Heart left ventricle (tissue), 13 donors: ENCODE measurements at regions not wholly inside any gene's neighbourhood (a gene's known extent, or its start where the extent isn't known, plus 50 kb on each side); places are given as distances from the start of the nearest gene placed in this dataset.

Experiments
- CTCF ChIP-seq, 12 donors: fragments of 200-600 bp; sonication (generic) in 4 of 12; IDR thresholded peaks; one replicate each; pipeline versions ENCODE4 v1.5.0 to v1.8.0; 2018 to 2022; ENCODE audit warnings: antibody characterized with exemption in 12 of 12, mild to moderate bottlenecking in 5 of 12
- POLR2A ChIP-seq, 2 donors: fragments of 450-650 bp; IDR thresholded peaks; one replicate each; pipeline ENCODE4 v1.6.1; 2017; ENCODE audit warnings: antibody characterized with exemption in 2 of 2, mild to moderate bottlenecking in 2 of 2, moderate library complexity in 2 of 2
- donor health status: ischemic (EF 13 %, LVEDD 7.1; RV severe dilation, severe dysfunction).
- donor health status: DM: no; HTN: yes; CAD: no.
- donor health status: DM: no; HTN: no; CAD: no.
- donor health status: ischemic (EF 25% LVEDD 6.9; RV normal size, moderate dysfunction).
- donor health status: ischemic (EF 25% LVEDD 5.7; RV mildly dilated, moderate dysfunction).
- donor health status: ischemic (EF 35%, LVEDD 5.7; RV mildly dilated, moderate dysfunction).
- donor health status: nonischemic (EF 11% LVEDD 7.7; RV severe dilation, severe dysfunction).
- donor health status: DM: yes; HTN: yes; CAD: no.
- donor health status: PGD.
- donor health status: ischemic (EF 29% LVEDD 5.4; RV normal size, mild dysfunction).
- donor health status: nonischemic (EF 23%, LVEDD 6.1; RV moderate dilation, normal function).

- TF ChIP-seq POLR2A (IDR thresholded peaks at IDR 0.05): no peak
- TF ChIP-seq CTCF (IDR thresholded peaks at IDR 0.05): no peak
Measured at GRCh38 chr15:69669446-69669845, 216.8 kb downstream of the RPLP1 start.
